ENCODE measurements at regions not wholly inside any gene's neighbourhood (a gene's known extent, or its start where the extent isn't known, plus 50 kb on each side); places are given as distances from the start of the nearest gene placed in this dataset.

DNA sequence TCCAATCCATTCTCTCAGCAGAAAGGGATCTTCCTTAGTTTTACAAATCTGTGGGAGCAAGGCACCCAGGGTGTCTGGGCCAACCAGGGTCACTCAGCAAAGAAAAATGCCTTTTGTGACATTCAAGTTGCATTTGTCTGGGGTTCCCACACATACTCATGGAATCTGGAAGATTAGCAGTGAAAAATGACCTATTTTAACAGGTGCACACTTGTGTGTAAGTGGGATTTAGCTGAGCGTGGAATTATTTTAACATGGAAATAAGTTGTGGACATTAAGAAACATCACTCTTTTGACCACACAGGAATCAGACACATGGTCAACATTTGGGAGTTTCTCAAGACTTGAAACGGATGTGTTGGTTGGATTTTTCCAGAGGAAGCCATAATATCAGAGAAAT, 234.9 kb downstream of the OPA1 start:
- no peak for DNase-seq (ENCODE audit: low spot score)

GRCh38 chr3:193828477-193828876, 235.5 kb downstream of the OPA1 start:
- DNase-seq (ENCODE audit: low spot score), result no peak

DNA sequence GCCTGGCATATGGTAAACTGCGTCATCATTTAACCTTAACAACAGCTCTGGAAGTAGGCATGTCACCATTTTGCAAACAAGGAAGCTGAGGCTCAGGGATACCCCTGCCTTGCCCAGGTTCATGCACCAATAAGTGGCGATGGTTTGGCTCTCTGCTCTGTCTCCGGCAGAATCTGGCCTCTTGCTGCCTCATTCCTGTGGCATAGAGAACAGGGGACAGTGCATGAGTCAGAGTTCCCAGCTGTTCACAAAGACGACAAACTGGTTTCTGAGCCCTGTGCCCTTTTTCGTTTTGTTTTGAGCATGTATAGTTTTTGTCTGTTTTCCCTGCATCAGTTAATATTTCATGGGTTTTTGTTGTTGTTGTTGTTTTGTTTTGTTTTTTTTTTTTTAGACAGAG, 236.8 kb downstream of the OPA1 start:
- DNase-seq (ENCODE audit: low spot score), result no peak

DNA sequence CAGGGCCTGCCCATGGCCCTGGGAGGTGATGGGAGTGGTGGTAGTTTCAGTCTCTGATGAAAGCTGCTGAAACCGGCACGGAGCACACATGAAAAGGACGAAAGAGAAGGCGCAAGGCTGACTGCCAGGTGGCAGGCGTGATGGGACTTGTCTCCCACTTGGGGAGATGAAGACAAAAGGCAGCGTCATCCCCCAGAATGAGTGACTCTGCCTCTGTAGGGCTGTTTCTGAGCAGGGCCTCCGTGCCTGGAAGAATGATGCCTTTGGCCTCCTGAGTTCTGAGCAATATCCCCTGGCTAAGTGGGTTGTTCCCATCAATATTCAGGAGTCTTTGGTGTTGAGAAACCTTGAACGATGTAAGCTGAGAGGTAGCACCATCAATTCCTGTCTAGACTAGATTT, 237.8 kb downstream of the OPA1 start:
- DNase-seq (ENCODE audit: low spot score), result no peak

- peak; percentile 5 for DNase-seq (ENCODE audit: low spot score)
These were observed 238.8 kb downstream of the OPA1 start for GRCh38 chr3:193831495-193832455.

- DNase-seq (ENCODE audit: low spot score), result no peak
These were observed 239.9 kb downstream of the OPA1 start for GRCh38 chr3:193832833-193833413.

DNA sequence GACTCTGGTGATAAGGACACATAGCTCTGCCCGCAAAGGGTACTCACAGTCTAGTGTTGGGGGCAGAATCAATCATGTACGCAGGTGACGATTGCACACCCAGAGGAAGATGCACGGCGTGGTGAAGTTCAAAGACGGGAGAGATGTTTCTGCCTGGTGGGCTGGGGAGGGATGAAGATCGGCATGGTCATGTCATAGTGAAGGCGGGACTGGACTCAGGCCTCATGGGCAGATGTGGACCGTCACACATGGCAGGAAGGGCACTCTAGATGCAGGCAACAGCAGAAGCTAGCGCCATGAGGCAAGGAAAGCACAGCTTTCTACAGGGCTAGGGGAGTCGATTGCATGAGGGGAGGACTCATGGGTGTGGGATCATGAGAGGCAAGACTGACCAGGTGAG, 240.6 kb downstream of the OPA1 start:
- DNase-seq (ENCODE audit: low spot score), result no peak

GRCh38 chr3:193835414-193835813, 242.4 kb downstream of the OPA1 start:
- no peak for DNase-seq (ENCODE audit: low spot score)

GRCh38 chr3:193836511-193836910, 243.5 kb downstream of the OPA1 start:
- DNase-seq (ENCODE audit: low spot score), result no peak

GRCh38 chr3:193836918-193837317, 243.9 kb downstream of the OPA1 start:
- DNase-seq (ENCODE audit: low spot score), result no peak

DNA sequence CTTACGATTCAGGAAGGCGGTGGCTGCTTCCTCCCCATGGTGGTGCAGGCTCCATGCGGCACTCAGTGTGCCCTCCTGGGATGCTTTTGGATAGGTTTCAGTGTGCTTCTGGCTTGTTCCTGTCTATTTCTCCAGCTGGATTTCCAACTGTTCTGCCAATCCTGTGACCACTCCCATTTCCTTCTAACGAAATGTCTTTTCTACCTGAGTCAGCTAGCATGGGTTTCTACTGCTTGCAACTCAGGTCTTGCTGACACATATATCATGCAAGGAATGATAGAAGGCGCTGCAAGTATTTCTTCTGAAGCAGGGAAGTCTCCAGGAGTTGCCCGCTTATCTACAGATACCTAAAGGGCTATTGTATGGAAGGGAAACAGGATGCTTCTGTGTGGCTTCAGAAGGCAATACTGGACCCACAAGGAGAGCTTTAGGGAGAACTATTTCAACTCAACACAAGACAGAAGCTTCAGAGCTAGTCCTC, 244.4 kb downstream of the OPA1 start:
- no peak for DNase-seq (ENCODE audit: low spot score)

DNA sequence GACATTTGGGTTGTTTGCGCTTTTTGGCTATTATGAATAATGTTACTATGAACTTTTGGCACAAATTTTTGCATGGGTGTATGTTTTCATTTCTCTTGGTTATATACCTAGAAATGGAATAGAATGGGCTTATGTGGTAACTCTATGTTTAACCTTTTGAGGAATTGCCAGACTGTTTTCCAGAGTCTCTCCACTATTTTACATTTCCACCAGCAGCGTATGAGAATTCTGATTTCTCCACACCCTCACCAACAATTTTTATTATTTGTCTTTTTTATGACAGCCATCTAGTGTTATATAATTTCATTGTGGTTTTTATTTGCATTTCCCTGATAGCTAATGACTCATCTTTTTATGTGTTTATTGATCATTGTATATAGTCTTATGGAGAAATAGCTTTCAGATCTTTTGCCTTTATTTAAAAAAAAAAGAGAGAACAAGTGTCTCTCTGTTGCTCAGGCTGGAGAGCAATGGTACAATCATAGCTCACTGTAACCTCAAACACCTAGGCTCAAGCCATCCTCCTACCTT, 247.2 kb downstream of the OPA1 start:
- DNase-seq (ENCODE audit: low spot score), result no peak

GRCh38 chr3:193841581-193841980, 248.6 kb downstream of the OPA1 start:
- no peak for DNase-seq (ENCODE audit: low spot score)

GRCh38 chr3:193842029-193842798, 249.2 kb downstream of the OPA1 start:
- DNase-seq (ENCODE audit: low spot score), result peak; percentile 69

DNA sequence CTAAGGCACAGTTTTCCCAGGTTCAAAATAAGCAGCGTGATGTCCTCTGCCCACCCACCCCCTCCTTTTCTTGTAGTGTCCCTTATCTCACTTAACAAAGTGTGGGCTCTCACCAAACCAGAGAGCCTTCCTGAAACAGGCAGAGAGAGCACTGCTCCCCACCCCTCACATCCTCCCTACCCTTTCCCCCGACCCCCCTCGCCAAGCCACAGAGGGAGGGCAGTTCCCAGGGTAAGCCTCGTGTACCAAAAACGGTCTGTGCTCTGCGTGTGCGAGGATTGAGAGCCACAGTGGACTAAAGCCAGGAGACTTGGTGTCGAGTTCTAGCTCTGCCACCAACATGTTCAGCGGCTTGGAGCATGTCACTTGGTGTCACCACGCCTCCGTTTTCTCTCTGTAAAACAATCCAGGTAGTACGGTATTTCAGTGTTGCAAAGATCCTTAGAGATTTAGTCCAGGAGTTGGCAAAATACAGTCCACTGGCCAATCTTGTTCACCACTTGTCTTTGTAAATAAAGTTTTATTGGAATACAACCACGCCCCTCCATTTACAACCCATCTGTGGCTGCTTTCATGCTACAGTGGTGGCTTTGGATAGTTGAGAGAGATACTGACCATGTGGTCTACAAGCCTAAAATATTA, 249.9 kb downstream of the OPA1 start:
- no peak for DNase-seq (ENCODE audit: low spot score)

DNA sequence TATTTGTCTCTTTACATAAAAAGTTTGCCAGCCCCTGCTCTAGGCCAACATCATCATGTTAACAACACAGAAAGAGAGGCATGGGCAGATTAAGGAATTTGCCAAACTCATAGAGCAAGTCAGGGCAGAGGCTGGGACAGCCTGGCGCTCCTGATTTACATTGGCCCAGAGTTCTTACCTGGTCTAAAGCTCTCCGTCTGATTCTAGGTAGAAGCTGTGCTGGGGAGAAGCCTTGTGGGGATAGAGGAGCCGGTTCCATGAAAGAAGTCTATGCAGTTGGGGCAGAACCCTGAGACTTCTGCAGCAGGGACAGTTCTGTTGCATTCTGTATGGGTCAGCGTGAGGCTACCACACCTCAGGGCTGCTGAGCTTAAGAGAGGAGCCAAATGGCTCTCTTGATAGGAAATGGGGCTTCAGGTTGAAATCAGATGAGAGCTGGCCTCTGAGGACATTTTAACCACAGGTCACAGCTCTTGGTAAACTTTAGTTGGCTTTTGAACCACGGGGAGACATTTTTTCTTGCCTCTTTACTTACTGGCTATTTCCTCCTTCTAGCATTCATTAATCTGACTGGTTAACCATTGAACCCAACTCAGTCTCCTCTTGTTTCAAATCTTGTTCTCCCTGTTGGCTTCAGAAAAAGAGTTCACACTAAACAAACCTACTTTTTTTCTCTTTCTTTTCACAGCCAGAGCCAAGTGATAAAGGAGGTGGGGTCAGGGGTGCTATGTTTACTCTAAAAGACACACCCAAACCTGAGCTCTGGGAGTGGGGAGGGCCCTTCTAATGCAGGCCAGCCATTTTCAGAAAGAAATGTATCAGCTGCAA, 250.7 kb downstream of the OPA1 start:
- DNase-seq (ENCODE audit: low spot score), result no peak

DNA sequence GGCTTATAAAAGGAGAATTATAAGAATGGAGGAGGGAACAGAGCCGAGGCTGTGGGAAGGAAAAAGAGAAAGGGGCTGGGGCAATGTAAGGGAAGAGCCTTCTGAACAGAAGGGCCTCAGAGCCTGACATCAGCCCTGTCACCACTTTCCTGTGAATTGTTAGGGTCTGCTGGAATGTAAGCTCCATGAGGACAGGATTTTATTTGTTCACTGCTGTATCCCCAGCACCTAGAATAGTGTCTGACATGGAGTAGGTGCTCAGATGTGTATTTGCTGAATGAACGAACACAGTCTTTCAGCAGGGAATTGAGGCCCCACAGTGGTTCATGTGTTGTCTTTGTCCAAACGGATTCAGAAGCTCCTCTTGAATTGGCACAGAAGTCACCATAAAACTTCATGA, 251.5 kb downstream of the OPA1 start:
- DNase-seq (ENCODE audit: low spot score), result no peak

DNA sequence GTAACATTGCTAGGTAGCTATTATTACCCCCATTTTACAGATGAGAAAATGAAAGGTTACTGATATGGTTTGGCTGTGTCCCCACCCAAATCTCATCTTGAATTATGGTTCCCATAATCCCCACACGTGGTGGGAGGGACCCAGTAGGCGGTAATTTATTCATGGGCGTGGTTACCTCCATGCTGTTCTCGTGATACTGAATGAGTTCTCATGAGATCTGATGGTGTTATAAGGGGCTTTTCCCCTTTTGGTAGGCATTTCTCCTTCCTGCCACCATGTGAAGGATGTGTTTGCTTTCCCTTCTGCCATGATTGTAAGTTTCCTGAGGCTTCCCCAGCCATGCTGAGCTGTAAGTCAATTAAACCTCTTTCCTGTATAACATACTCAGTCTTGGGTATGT, 252.1 kb downstream of the OPA1 start:
- peak; percentile 34 for DNase-seq (ENCODE audit: low spot score)

DNA sequence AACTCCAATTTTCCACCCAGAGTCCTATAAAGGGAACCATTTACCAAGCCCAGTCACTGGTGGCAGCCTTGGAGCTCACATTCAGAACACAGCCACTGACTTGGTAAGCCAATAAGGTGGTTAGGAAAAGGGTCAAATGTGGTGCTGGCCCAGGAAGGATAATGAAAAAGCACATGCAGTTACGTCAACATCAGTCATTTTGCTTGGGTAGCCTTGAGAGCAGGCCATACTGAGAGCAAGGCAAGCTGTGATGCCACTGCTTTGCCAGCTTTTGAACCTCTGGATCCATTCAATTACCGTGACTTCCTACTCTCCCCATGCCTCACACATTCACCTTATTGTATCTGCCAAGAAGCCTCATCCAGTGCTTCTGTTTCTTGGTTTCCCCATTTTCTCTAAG, 253.6 kb downstream of the OPA1 start:
- DNase-seq (ENCODE audit: low spot score), result no peak

DNA sequence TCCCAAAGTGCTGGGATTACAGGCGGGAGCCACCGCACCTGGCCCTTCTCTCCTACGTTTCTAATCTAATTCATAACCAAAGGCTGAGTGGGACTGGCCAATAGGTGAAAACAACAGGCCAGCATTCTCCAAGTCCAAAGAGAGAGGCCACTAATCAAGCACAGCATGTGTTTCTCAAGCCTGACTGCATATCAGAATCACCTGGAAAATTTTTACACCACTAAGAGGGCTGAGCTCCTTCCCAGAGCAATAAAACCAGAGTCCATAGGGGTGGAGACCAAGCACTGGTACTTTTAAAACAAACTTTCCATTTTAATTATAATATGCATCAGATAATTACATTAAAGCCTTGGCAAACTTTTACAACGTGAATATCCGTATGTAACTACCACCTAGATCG, 254.4 kb downstream of the OPA1 start:
- DNase-seq (ENCODE audit: low spot score), result no peak

GRCh38 chr3:193848547-193848946, 255.5 kb downstream of the OPA1 start:
- DNase-seq (ENCODE audit: low spot score), result no peak

Measured in NAMALWA (cell line).